CD14-positive monocyte (primary cell): ENCODE measurements at regions not wholly inside any gene's neighbourhood (a gene's known extent, or its start where the extent isn't known, plus 50 kb on each side); places are given as distances from the start of the nearest gene placed in this dataset.

Source experiments
- DNase-seq, 3 donors: peaks; one replicate each; pipeline ENCODE4 v3.0.0-alpha.2; 2011 to 2022
- H2AFZ ChIP-seq: 2 replicates; pipeline ENCODE4 v1.6.0; 2012; ENCODE audit warnings: mild to moderate bottlenecking, low read depth, low read length, inconsistent platforms; ENCODE audit not compliant: insufficient read depth, poor library complexity, severe bottlenecking
- H3K27ac ChIP-seq, 2 donors: 1 replicate in 1 of 2; 2 replicates in 1 of 2; pipeline ENCODE4 v1.5.1; 2012 to 2013; ENCODE audit warnings: low read length in 2 of 2, control low read depth in 1 of 2, inconsistent platforms in 1 of 2, low read depth in 1 of 2, mild to moderate bottlenecking in 1 of 2
- H3K27me3 ChIP-seq, 2 donors: one replicate each; pipeline versions ENCODE4 v1.6.0 to v1.6.1; 2011 to 2013; ENCODE audit warnings: low read length in 2 of 2; ENCODE audit not compliant: control insufficient read depth in 2 of 2, insufficient read depth in 2 of 2
- H3K36me3 ChIP-seq, 2 donors: replicated peaks in 1 of 2; 1 replicate in 1 of 2; 2 replicates in 1 of 2; pipeline versions ENCODE4 v1.5.1 to v1.6.1; 2012 to 2013; ENCODE audit warnings: low read length in 2 of 2, control low read depth in 1 of 2, inconsistent platforms in 1 of 2, mild to moderate bottlenecking in 1 of 2; ENCODE audit not compliant: insufficient read depth in 2 of 2, control insufficient read depth in 1 of 2
- H3K4me1 ChIP-seq, 2 donors: 1 replicate in 1 of 2; 2 replicates in 1 of 2; pipeline versions ENCODE4 v1.5.1 to v1.6.1; 2012 to 2013; ENCODE audit warnings: low read length in 2 of 2, control low read depth in 1 of 2, inconsistent platforms in 1 of 2, mild to moderate bottlenecking in 1 of 2, moderate library complexity in 1 of 2; ENCODE audit not compliant: insufficient read depth in 2 of 2, control insufficient read depth in 1 of 2
- H3K4me2 ChIP-seq: replicated peaks from 2 replicates; pipeline ENCODE3; 2012; ENCODE audit warnings: low read length, moderate library complexity, mild to moderate bottlenecking; ENCODE audit not compliant: poor library complexity, severe bottlenecking; ENCODE audit errors: extremely low read depth
- H3K4me3 ChIP-seq, 3 experiments: fragments of 200-600 bp in 1 of 3; sonication (generic) in 1 of 3; replicated peaks in 1 of 3; 1 replicate in 2 of 3; 2 replicates in 1 of 3; pipeline ENCODE4 v1.5.1; 2011 to 2013; ENCODE audit warnings: low read length in 3 of 3, mild to moderate bottlenecking in 3 of 3, control low read depth in 2 of 3, low read depth in 2 of 3, inconsistent platforms in 1 of 3, moderate library complexity in 1 of 3
- H3K79me2 ChIP-seq: 2 replicates; pipeline ENCODE4 v1.6.0; 2012; ENCODE audit warnings: mild to moderate bottlenecking, control low read depth, inconsistent platforms, low read length, moderate library complexity; ENCODE audit not compliant: insufficient read depth
- H3K9ac ChIP-seq: 2 replicates; pipeline ENCODE4 v1.6.0; 2017; ENCODE audit warnings: low read length, mild to moderate bottlenecking; ENCODE audit not compliant: insufficient read depth, poor library complexity, severe bottlenecking
- H3K9me3 ChIP-seq, 2 donors: replicated peaks in 1 of 2; 1 replicate in 1 of 2; 2 replicates in 1 of 2; pipeline versions ENCODE4 v1.5.1 to v1.6.1; 2012 to 2013; ENCODE audit warnings: low read length in 2 of 2, control low read depth in 1 of 2; ENCODE audit not compliant: control insufficient read depth in 1 of 2, insufficient read depth in 1 of 2
- H4K20me1 ChIP-seq: 2 replicates; pipeline ENCODE4 v1.6.0; 2012; ENCODE audit warnings: mild to moderate bottlenecking, low read length, control low read depth, moderate library complexity; ENCODE audit not compliant: insufficient read depth
- H3K27ac Mint-ChIP-seq, 7 donors: one replicate each; pipeline ENCODE4 v1.8.0; 2020; ENCODE audit warnings: mild to moderate bottlenecking in 7 of 7, mixed read lengths in 7 of 7, moderate library complexity in 6 of 7, inconsistent platforms in 2 of 7
- H3K27me3 Mint-ChIP-seq, 3 donors: one replicate each; pipeline ENCODE4 v1.8.0; 2021 to 2022; ENCODE audit warnings: low read depth in 3 of 3, mild to moderate bottlenecking in 3 of 3, mixed read lengths in 3 of 3, moderate library complexity in 3 of 3, inconsistent platforms in 1 of 3
- H3K36me3 Mint-ChIP-seq, 2 donors: one replicate each; pipeline ENCODE4 v1.8.0; 2020; ENCODE audit warnings: mixed read lengths in 2 of 2, inconsistent platforms in 1 of 2, mild to moderate bottlenecking in 1 of 2
- H3K4me1 Mint-ChIP-seq: one replicate; pipeline ENCODE4 v1.8.0; 2020; ENCODE audit warnings: mild to moderate bottlenecking, mixed read lengths
- H3K4me3 Mint-ChIP-seq, 2 donors: one replicate each; pipeline ENCODE4 v1.8.0; 2020; ENCODE audit warnings: mild to moderate bottlenecking in 2 of 2, mixed read lengths in 2 of 2, moderate library complexity in 1 of 2
- H3K9me3 Mint-ChIP-seq, 7 donors: one replicate each; pipeline ENCODE4 v1.8.0; 2020 to 2022; ENCODE audit warnings: mixed read lengths in 7 of 7, mild to moderate bottlenecking in 6 of 7, moderate library complexity in 6 of 7, inconsistent platforms in 2 of 7
- CTCF ChIP-seq: fragments of 200-600 bp; IDR thresholded peaks from one replicate; pipeline ENCODE4 v1.8.0; 2022; ENCODE audit warnings: antibody characterized with exemption, mild to moderate bottlenecking
- WGBS: methylation state at CpG from one replicate; pipeline ENCODE4 v1.1.5; 2013; ENCODE audit warnings: missing lambda C conversion rate; ENCODE audit not compliant: insufficient coverage; 5-methylcytosine and 5-hydroxymethylcytosine counted together
- intact Hi-C, 2 donors: fragments of 100-400 bp; cut with micrococcal nuclease; formaldehyde crosslinking; loops; one replicate each; pipeline versions ENCODE4 v1.15.0 to v1.15.1; 2023

- Histone ChIP-seq H3K36me3 (no peaks in the 10 kb centered on the region), H3K4me2 (no peak overlapping the region), H4K20me1 (no peaks in the 10 kb centered on the region), H3K9ac (no peak overlapping the region), H3K27ac (no peak overlapping the region), H2AFZ (no peak overlapping the region), H3K4me3 (no peak overlapping the region), H3K27me3 (no peaks in the 10 kb centered on the region), H3K79me2 (no peaks in the 10 kb centered on the region), H3K4me1 (no peaks in the 10 kb centered on the region), H3K9me3 (peaks cover 0 to 5% of the 10 kb centered on the region in 2 donors)
- H3K9me3 Mint-ChIP-seq: peaks cover 0 to 3% (median 0%) of the 10 kb centered on the region in 7 donors
- H3K4me1 Mint-ChIP-seq: no peaks in the 10 kb centered on the region
- H3K36me3 Mint-ChIP-seq: no peaks in the 10 kb centered on the region
- no peak for DNase-seq
- no peak overlapping the region for H3K4me3 Mint-ChIP-seq
- H3K27ac Mint-ChIP-seq: no peak overlapping the region
- intact Hi-C loops: no loop called here
- peaks cover 0 to 7% (median 3%) of the 10 kb centered on the region in 3 donors for H3K27me3 Mint-ChIP-seq
- no CpG with 5 or more reads among the region's 1 CpG for WGBS
- TF ChIP-seq CTCF: no peak
Measured at GRCh38 chr2:18170642-18171041, 292.2 kb downstream of the KCNS3 start.

- H2AFZ ChIP-seq: no peak overlapping the region
- H3K4me3 ChIP-seq: no peak overlapping the region
- H3K4me2 ChIP-seq: no peak overlapping the region
- intact Hi-C loops: no loop called here
- WGBS: 100% methylated on average over 1 of the region's 1 CpG
- Mint-ChIP-seq H3K36me3 (no peaks in the 10 kb centered on the region), H3K27me3 (peaks cover under 1 to 7% (median 3%) of the 10 kb centered on the region in 3 donors), H3K4me1 (no peaks in the 10 kb centered on the region), H3K4me3 (no peak overlapping the region), H3K27ac (no peak overlapping the region), H3K9me3 (peaks cover 0 to 5% (median 0%) of the 10 kb centered on the region in 7 donors)
- H3K27ac ChIP-seq: no peak overlapping the region
- H3K79me2 ChIP-seq: no peaks in the 10 kb centered on the region
- H4K20me1 ChIP-seq: no peaks in the 10 kb centered on the region
- H3K36me3 ChIP-seq: no peaks in the 10 kb centered on the region
- no peak overlapping the region for H3K9ac ChIP-seq
- peaks cover 0 to 5% of the 10 kb centered on the region in 2 donors for H3K9me3 ChIP-seq
- no peaks in the 10 kb centered on the region for H3K4me1 ChIP-seq
- H3K27me3 ChIP-seq: no peaks in the 10 kb centered on the region
- no peak for DNase-seq
- no peak for TF ChIP-seq CTCF
Measured at GRCh38 chr2:18169893-18170175, 291.4 kb downstream of the KCNS3 start.
